Astrocyte (in vitro differentiated cells and primary cell): ENCODE measurements at regions not wholly inside any gene's neighbourhood (a gene's known extent, or its start where the extent isn't known, plus 50 kb on each side); places are given as distances from the start of the nearest gene placed in this dataset.

ENCODE experiments used
- EZH2 ChIP-seq: IDR thresholded peaks from 2 replicates; pipeline ENCODE4 v1.6.1; 2012; ENCODE audit warnings: mild to moderate bottlenecking, low read length, inconsistent platforms; ENCODE audit not compliant: insufficient read depth
- TF ChIP-seq, protein P1 (sequence below): IDR thresholded peaks from 2 replicates; pipeline ENCODE4 v1.5.1; 2011; ENCODE audit warnings: low read depth, mild to moderate bottlenecking, inconsistent platforms, low read length, moderate library complexity; ENCODE audit not compliant: insufficient read depth

DNA sequence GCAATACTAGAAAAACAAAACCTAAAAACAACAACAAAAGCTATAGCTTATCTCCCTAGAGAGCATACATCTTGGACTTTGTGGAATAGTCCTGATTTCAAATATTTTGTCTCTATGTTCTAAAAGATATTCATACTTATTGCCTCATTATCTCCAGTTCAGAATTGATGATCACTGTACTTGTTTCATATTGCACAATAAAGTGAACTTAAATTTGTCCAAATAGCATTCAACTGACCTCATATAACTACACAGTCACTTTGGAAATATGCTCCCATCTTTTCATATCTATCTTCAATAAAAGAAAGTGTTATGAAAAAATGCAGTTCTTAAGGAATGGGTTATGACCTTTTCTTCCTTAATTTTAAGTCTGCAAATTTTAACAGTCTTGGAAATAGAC lies 228.6 kb upstream of the CMC1 start:
- TF ChIP-seq, protein P1, sequence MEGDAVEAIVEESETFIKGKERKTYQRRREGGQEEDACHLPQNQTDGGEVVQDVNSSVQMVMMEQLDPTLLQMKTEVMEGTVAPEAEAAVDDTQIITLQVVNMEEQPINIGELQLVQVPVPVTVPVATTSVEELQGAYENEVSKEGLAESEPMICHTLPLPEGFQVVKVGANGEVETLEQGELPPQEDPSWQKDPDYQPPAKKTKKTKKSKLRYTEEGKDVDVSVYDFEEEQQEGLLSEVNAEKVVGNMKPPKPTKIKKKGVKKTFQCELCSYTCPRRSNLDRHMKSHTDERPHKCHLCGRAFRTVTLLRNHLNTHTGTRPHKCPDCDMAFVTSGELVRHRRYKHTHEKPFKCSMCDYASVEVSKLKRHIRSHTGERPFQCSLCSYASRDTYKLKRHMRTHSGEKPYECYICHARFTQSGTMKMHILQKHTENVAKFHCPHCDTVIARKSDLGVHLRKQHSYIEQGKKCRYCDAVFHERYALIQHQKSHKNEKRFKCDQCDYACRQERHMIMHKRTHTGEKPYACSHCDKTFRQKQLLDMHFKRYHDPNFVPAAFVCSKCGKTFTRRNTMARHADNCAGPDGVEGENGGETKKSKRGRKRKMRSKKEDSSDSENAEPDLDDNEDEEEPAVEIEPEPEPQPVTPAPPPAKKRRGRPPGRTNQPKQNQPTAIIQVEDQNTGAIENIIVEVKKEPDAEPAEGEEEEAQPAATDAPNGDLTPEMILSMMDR = no peak
- TF ChIP-seq EZH2 = no peak
